GM12892 (cell line): ENCODE measurements at regions not wholly inside any gene's neighbourhood (a gene's known extent, or its start where the extent isn't known, plus 50 kb on each side); places are given as distances from the start of the nearest gene placed in this dataset.
"Not testable (repeated sequence)": the region's sequence is repeated elsewhere in the genome, so short reads cannot be mapped to it uniquely, and the experiment has no call there.

ENCODE experiments used
- POLR2A ChIP-seq: IDR thresholded peaks from 2 replicates; pipeline ENCODE4 v1.6.1; 2011; ENCODE audit warnings: low read depth, low read length, control low read depth
- POLR2AphosphoS5 ChIP-seq: IDR thresholded peaks from 2 replicates; pipeline ENCODE4 v1.6.1; 2011; ENCODE audit warnings: low read depth, low read length, control low read depth

- TF ChIP-seq POLR2AphosphoS5, POLR2A: not testable (repeated sequence)
These were observed 671.2 kb downstream of the EFNA5 start for GRCh38 chr5:106999506-106999905.
